Left ventricle myocardium inferior (tissue), 1 donor: ENCODE measurements at regions not wholly inside any gene's neighbourhood (a gene's known extent, or its start where the extent isn't known, plus 50 kb on each side); places are given as distances from the start of the nearest gene placed in this dataset.
A peak's percentile ranks its signal among the peaks of the same experiment; 100 is the strongest.

Experiments used
- DNase-seq: peaks from one replicate; pipeline ENCODE4 v3.0.0-alpha.2; 2020
- H3K27ac ChIP-seq: fragments of 200-600 bp; replicated peaks from 2 replicates; pipeline ENCODE4 v1.8.0; 2021
- H3K27me3 ChIP-seq: fragments of 200-600 bp; 2 replicates; pipeline ENCODE4 v1.8.0; 2021; ENCODE audit warnings: low read depth
- H3K36me3 ChIP-seq: fragments of 200-600 bp; 2 replicates; pipeline ENCODE4 v1.8.0; 2021
- H3K4me1 ChIP-seq: fragments of 200-600 bp; 2 replicates; pipeline ENCODE4 v1.8.0; 2021
- H3K4me3 ChIP-seq: fragments of 200-600 bp; 2 replicates; pipeline ENCODE4 v1.8.0; 2021; ENCODE audit warnings: mild to moderate bottlenecking, moderate library complexity
- H3K9me3 ChIP-seq: fragments of 200-600 bp; replicated peaks from 2 replicates; pipeline ENCODE4 v1.8.0; 2021
- intact Hi-C: fragments of 100-400 bp; cut with micrococcal nuclease; formaldehyde crosslinking; loops from one replicate; pipeline ENCODE4 v1.11.0; 2022
- TF ChIP-seq, protein P1 (sequence below): fragments of 200-600 bp; IDR thresholded peaks from 2 replicates; pipeline ENCODE4 v1.8.0; 2021; ENCODE audit warnings: antibody characterized with exemption, mild to moderate bottlenecking, borderline replicate concordance
- donor health status: DM: no; HTN: yes; CAD: no; lungs with severe emphysema.

- peaks cover 7% of the 10 kb centered on the region for H3K27me3 ChIP-seq
- H3K4me1 ChIP-seq = no peaks in the 10 kb centered on the region
- TF ChIP-seq, protein P1, sequence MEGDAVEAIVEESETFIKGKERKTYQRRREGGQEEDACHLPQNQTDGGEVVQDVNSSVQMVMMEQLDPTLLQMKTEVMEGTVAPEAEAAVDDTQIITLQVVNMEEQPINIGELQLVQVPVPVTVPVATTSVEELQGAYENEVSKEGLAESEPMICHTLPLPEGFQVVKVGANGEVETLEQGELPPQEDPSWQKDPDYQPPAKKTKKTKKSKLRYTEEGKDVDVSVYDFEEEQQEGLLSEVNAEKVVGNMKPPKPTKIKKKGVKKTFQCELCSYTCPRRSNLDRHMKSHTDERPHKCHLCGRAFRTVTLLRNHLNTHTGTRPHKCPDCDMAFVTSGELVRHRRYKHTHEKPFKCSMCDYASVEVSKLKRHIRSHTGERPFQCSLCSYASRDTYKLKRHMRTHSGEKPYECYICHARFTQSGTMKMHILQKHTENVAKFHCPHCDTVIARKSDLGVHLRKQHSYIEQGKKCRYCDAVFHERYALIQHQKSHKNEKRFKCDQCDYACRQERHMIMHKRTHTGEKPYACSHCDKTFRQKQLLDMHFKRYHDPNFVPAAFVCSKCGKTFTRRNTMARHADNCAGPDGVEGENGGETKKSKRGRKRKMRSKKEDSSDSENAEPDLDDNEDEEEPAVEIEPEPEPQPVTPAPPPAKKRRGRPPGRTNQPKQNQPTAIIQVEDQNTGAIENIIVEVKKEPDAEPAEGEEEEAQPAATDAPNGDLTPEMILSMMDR = no peak
- peaks cover 14% of the 10 kb centered on the region for H3K9me3 ChIP-seq
- H3K27ac ChIP-seq = no peak overlapping the region
- intact Hi-C loops = no loop called here
- no peaks in the 10 kb centered on the region for H3K36me3 ChIP-seq
- no peak for DNase-seq
- H3K4me3 ChIP-seq = no peak overlapping the region
Measured at GRCh38 chr7:42761486-42761885, 150.4 kb downstream of the C7orf25 start.

GRCh38 chr7:42758124-42758523, 153.7 kb downstream of the C7orf25 start:
- no peaks in the 10 kb centered on the region for H3K36me3 ChIP-seq
- TF ChIP-seq, protein P1 = no peak
- no peak overlapping the region for H3K4me3 ChIP-seq
- H3K9me3 ChIP-seq = peaks cover 14% of the 10 kb centered on the region
- intact Hi-C loops = no loop called here
- DNase-seq = no peak
- no peak overlapping the region for H3K27ac ChIP-seq
- H3K4me1 ChIP-seq = peaks cover 5% of the 10 kb centered on the region
- peaks cover 3% of the 10 kb centered on the region for H3K27me3 ChIP-seq

DNA sequence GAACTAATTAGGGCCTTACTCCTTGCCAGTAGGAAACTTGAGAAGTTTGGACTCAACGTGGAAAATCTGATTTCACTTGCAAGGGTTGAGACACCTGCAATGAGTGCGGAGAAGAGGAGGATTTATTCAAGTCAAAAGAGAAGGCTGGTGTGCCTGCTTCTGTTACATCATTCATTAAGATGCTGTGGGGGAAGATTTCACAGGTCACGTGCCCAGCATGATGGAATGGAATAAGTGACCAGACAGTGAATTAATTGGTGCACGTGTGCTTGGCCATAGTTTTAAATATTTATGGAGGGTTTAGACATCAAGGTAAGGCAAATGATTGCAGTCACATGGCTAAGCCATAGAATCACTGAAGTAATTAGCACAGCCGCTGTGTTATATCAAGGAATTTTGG, 155.0 kb downstream of the C7orf25 start:
- intact Hi-C loops = no loop called here
- DNase-seq = no peak
- H3K27me3 ChIP-seq = no peaks in the 10 kb centered on the region
- H3K9me3 ChIP-seq = peaks cover 14% of the 10 kb centered on the region
- H3K36me3 ChIP-seq = no peaks in the 10 kb centered on the region
- TF ChIP-seq, protein P1 = no peak
- H3K27ac ChIP-seq = no peak overlapping the region
- no peak overlapping the region for H3K4me3 ChIP-seq
- H3K4me1 ChIP-seq = peaks cover 5% of the 10 kb centered on the region

GRCh38 chr7:42753811-42754363, 158.0 kb downstream of the C7orf25 start:
- intact Hi-C loops = no loop called here
- H3K9me3 ChIP-seq = peaks cover 7% of the 10 kb centered on the region
- H3K27me3 ChIP-seq = no peaks in the 10 kb centered on the region
- no peaks in the 10 kb centered on the region for H3K36me3 ChIP-seq
- H3K4me3 ChIP-seq = no peak overlapping the region
- TF ChIP-seq, protein P1 = no peak
- DNase-seq = no peak
- peak overlapping the region; percentile 16 for H3K27ac ChIP-seq
- H3K4me1 ChIP-seq = peaks cover 5% of the 10 kb centered on the region

- H3K27me3 ChIP-seq = no peaks in the 10 kb centered on the region
Measured at GRCh38 chr7:42753367-42753766, 158.5 kb downstream of the C7orf25 start.

More at GRCh38 chr7:42753367-42753766, 158.5 kb downstream of the C7orf25 start:
- no peak overlapping the region for H3K4me3 ChIP-seq
- peak overlapping the region; percentile 16 for H3K27ac ChIP-seq
- H3K36me3 ChIP-seq = no peaks in the 10 kb centered on the region
- TF ChIP-seq, protein P1 = no peak
- H3K4me1 ChIP-seq = peaks cover 5% of the 10 kb centered on the region
- no peak for DNase-seq
- intact Hi-C loops = no loop called here
- H3K9me3 ChIP-seq = peaks cover 2% of the 10 kb centered on the region
